Eye (tissue), 1 donor: ENCODE measurements at regions not wholly inside any gene's neighbourhood (a gene's known extent, or its start where the extent isn't known, plus 50 kb on each side); places are given as distances from the start of the nearest gene placed in this dataset.
A peak's percentile ranks its signal among the peaks of the same experiment; 100 is the strongest.
"Not testable (repeated sequence)": the region's sequence is repeated elsewhere in the genome, so short reads cannot be mapped to it uniquely, and the experiment has no call there.

ENCODE experiments used
- DNase-seq: peaks from one replicate; pipeline ENCODE4 v3.0.0-alpha.2; 2015

GRCh38 chr3:137463131-137463530 is 301.0 kb upstream of the SOX14 start:
- DNase-seq = no peak

DNA sequence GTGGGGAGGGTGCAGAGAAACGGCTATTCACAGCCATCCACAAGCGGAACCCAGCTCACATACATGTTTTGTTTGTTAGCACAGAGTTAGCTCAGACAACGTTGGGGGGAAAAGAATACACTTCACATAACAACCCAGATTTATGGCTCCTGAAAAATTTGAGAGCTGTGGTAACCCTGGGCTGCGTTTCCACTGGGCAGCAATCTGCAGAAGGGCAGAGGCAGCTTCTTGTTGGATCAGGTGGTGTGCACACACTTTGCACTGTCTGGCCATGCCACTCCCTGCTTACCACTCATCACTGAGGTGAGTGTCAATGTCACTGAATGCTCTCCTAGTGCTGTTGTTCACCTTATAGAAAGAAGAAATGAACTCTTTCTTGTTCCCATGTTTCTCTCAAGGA is 299.8 kb upstream of the SOX14 start:
- DNase-seq = no peak

- no peak for DNase-seq
These were observed 295.7 kb upstream of the SOX14 start for GRCh38 chr3:137468446-137468845.

DNA sequence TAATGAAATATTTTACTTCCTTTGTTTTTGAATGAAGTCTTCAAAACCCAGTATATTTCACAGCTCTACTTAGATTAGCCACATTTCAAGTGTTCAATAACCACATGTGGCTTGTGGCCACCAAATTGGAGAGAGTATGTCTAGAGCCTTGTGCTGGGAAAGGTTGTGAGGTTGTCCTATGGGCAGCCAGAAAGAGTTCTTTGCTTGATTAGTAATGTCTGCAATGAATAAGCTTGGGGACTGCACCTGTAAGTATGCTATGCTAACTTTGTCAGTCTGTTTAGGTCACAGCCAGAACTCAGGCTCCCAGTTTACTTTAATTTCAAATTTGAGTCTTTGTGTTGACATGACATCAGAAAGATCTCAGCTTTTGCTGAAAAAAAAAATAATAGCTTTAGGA is 294.9 kb upstream of the SOX14 start:
- DNase-seq = no peak

DNA sequence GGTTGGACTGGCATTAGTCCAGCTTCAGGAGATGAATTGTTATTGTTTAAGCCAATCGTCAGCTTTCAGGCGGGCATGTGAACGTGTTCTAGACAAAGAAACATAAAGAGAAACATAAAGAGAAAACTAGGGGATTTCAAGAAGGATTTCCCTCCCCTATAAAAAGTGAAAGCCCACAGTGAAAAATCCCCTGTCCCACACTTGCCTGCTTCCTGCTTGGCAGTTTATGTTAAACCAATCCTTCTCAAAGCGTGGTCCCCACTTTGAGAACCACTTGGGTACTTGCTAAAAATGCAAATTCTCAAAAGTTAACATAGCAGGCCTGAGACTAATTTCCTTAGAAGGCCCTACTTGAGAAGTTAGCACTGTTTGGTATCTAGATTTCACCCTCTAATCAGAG is 293.0 kb upstream of the SOX14 start:
- DNase-seq = no peak

- DNase-seq = no peak
These were observed 292.4 kb upstream of the SOX14 start for GRCh38 chr3:137471558-137472204.

DNA sequence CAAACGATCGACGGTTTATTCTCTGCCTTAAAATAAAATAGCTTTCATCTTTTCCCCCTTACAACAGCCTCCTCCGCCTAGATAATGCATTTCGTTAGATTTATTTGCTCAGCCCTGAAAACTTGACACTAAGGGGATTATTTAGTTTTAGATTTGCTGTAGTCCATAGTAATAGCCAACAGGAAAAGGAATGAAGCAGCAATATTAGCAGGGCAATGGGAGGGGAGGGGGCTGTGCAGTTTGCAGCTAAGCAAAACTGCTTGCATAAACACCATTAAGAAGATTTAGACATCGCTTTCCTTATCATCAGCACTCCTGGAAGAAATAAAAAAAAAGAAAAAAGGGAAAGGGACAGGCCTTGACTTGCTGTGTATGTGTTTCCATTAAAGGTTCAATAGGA is 286.5 kb upstream of the SOX14 start:
- no peak for DNase-seq

DNA sequence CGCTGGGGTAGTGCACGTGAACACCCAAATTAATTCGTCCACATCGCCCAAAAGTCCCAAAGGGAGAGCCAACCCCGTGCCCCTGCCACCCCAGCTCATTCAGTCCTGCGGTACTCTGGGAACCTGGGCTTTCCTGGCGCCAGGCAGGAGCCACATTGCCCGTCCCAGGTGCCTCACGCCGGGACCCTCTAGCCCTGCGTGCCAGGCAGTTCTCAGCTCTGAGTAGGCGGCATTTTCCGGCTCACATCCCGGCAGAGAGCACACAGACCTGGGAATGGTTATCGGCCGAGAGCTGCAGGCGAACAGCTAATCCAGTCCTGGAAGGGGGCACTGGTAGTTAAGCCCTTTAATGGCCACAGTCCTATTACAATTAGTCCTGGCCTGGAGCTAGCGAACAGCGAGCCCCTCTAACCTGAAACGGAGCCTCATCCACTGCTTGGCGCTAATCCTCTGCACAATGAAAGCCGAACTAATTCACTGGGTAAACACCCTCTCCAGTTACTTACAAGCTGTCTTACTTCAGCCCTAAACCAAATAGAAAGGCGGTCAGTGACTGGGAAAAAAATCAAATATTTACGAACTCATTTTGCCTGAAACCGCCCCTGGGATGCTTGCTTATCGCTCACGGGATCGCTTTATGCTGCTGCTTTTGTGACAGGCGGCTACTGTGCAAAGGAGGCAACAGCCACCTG is 254.6 kb upstream of the SOX14 start:
- peak; percentile 72 for DNase-seq

DNA sequence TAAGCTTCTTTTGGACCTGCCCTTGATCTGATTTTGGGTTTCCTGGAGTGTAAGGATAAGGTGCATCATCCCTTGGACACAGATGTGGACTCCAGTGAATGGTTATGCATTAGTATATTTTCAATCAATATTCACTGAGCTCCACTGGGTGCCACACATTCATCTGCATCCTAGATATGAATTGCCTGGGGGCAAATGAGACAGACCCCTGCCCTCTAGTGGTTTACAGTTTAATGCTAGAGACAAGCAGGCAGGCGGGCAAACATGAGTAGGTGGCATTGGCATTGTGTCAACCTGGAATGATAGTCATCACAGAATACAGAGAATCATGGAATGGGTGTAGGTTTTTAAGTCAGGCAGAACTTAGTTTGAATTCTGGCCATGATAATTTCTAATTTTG is 252.5 kb upstream of the SOX14 start:
- no peak for DNase-seq

- no peak for DNase-seq
These were observed 249.3 kb upstream of the SOX14 start for GRCh38 chr3:137514853-137515252.

DNA sequence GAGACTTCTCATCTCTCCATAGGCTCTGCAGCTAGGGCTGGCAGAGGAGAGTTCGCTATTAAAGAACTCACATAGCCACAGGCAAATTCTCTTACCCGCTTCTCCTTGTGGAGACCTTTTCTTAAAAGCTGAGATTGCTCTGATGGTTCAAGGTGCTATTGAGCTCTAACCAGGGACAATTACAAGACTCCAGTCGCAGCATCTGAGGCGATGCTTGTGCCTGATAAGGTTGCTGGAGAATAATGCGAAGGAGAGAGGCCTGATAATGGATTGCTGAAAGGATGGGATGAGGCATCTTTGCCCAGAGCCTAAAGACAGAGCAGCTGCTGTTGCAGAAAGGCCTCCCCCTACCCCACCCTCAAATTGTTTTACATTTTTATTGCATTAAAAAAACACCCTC is 244.5 kb upstream of the SOX14 start:
- DNase-seq = no peak

- no peak for DNase-seq
These were observed 239.4 kb upstream of the SOX14 start for GRCh38 chr3:137524751-137525150.

- DNase-seq = no peak
These were observed 238.6 kb upstream of the SOX14 start for GRCh38 chr3:137525471-137525870.

- no peak for DNase-seq
These were observed 222.1 kb upstream of the SOX14 start for GRCh38 chr3:137542049-137542448.

GRCh38 chr3:137554242-137554641 is 209.9 kb upstream of the SOX14 start:
- no peak for DNase-seq

GRCh38 chr3:137568880-137569279 is 195.2 kb upstream of the SOX14 start:
- DNase-seq = no peak

DNA sequence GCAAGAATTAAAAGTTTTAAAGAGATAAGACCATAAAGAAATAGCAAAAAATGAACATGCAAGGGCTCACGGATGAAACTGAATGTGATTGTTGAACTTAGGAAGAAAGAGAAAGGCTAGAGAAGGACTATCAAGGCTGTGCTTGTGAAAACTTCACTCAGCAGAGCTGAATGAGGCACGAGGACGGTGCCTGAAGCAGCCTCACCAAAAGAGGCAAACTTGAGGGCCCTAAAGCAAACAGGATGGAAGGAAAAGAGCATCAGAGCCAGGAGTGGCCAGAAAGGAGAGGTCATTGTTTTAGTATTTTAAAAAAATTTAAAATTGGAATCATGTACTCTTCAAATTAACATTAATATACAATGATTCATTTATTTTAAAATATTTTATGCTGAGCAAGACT is 191.2 kb upstream of the SOX14 start:
- DNase-seq = no peak

DNA sequence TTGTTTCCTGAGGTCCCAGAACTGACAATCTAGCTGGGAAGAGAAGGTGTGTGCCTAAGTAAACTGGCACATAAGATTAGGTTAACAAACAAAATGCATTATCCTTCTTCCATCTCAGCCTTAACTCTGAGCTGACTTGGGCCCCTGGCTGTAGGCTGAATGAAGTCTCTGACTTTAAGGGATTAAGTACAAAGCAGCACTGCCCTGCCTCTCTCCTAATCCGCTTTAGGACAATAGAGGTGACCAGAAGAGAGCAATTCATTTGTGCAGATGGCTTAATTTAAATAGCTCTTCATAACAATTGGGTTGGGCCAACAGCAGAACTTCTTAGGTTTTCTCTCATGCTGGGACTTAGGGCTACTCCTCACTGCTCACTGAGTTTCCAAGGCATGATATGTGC is 181.6 kb upstream of the SOX14 start:
- peak; percentile 15 for DNase-seq

DNA sequence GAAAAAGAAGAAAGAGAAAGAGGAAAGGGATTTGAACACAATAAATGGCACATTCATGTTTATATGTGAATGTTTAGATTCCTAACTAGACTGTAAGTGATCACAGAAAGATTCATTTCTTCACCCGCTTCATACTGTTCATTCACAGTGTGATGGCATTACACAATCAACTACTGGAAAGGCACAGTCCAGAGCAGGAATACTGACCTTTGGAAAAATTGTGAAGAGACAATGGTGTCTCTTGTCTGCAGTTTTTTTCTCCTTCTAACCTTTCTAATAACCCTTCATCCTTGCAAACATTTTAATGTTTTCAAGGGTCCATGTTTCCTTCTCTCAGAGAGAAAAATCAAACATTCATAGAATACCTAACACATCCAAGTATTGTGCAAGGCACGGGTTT is 180.9 kb upstream of the SOX14 start:
- DNase-seq = no peak

DNA sequence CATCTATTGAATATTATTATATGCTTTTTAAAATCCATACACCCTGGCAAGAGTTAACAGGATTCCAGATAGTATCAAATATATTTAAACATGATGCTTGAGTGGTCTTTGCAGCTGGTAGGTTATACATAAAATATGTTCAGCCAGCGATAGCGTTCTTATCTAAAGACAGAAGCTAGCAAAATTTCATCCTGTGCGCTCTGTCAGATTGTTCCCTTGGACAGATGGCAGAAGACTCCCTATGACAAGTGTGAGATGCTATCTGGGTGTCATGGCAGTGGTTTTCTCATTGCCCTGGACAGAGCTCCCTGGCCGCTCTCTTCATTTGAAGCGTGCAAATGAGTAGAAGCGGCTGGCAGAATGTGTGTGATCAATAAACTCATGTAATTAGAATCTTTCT is 175.2 kb upstream of the SOX14 start:
- peak; percentile 30 for DNase-seq

- DNase-seq = not testable (repeated sequence)
These were observed 168.7 kb upstream of the SOX14 start for GRCh38 chr3:137595415-137595814.

- no peak for DNase-seq
These were observed 153.4 kb upstream of the SOX14 start for GRCh38 chr3:137610723-137611122.

DNA sequence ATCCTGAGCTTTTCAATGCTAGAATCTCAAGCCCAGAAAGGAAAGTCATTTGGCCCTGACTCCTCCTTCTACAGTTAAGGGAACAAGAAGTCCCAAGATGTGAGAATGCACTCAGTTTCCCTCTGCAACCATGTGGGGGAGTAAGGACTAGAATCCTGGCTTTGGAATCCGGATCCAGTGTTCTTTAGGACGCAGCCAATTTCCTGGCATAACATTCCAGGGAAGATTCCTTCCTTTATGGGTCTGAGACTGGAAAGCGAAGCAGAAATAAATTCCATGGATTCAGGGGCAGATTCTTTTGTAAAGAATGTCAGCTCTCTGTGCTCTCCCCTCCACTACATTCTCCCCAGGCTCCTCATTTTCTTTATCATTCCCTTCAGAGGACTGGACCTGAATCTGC is 151.8 kb upstream of the SOX14 start:
- no peak for DNase-seq

DNA sequence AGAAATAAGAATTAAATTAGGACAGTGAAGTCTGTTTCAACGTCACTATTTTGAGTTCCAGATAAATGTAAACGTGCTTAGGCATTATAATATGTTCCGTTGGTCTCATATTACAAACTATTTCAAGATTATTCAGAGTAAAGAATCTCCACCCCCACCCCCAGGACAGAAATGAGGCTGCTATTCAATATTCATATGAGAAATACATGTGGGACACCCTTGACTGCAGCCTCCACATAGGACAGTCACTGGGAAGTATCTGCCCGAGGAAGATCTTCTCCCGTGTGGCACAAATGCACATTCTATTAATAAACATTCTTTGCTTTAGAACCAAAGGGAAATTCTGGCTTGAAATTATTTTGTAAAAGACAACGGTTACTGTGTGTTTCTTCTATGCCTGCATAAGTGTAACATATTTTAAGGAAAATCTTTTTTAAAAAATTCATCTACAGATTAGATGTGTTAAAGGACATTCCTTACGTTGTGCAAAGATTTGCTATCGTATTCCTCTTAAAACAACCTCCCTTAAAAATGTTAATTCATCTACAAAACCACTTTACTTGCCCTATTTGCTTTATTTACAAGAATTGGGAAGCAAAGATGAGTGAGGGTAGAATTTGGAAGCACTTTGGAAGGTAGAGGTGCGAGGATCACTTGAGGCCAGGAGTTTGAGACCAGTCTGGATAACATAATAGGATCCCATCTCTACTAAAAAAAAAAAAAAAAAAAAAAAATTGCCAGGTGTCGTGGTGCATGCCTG is 148.3 kb upstream of the SOX14 start:
- DNase-seq = no peak
